Mesothelial cell of epicardium (in vitro differentiated cells): ENCODE measurements at regions not wholly inside any gene's neighbourhood (a gene's known extent, or its start where the extent isn't known, plus 50 kb on each side); places are given as distances from the start of the nearest gene placed in this dataset.

Experiments
- DNase-seq, 2 experiments: peaks; one replicate each; pipeline ENCODE4 v3.0.0; 2021; ENCODE audit warnings: low spot score in 2 of 2; ENCODE audit not compliant: unreplicated experiment in 2 of 2
- H3K27ac Mint-ChIP-seq: 2 replicates; pipeline ENCODE4 v1.8.0; 2021; ENCODE audit warnings: mixed read lengths
- H3K27me3 Mint-ChIP-seq: 2 replicates; pipeline ENCODE4 v1.8.0; 2021; ENCODE audit warnings: low read depth, mixed read lengths
- H3K36me3 Mint-ChIP-seq: 2 replicates; pipeline ENCODE4 v1.8.0; 2021; ENCODE audit warnings: mixed read lengths
- H3K4me1 Mint-ChIP-seq: 2 replicates; pipeline ENCODE4 v1.8.0; 2021; ENCODE audit warnings: mixed read lengths
- H3K4me3 Mint-ChIP-seq: 2 replicates; pipeline ENCODE4 v1.8.0; 2021; ENCODE audit warnings: mild to moderate bottlenecking, moderate library complexity, mixed read lengths
- H3K9me3 Mint-ChIP-seq: 2 replicates; pipeline ENCODE4 v1.8.0; 2021; ENCODE audit warnings: mixed read lengths
- CTCF ChIP-seq: fragments of 200-600 bp; sonication (generic); IDR thresholded peaks from one replicate; pipeline ENCODE4 v1.5.0; 2021; ENCODE audit warnings: antibody characterized with exemption; ENCODE audit not compliant: unreplicated experiment

- Mint-ChIP-seq H3K36me3 (no peaks in the 10 kb centered on the region), H3K27me3 (peaks cover 7% of the 10 kb centered on the region), H3K27ac (no peak overlapping the region), H3K4me3 (no peak overlapping the region), H3K4me1 (no peaks in the 10 kb centered on the region), H3K9me3 (peaks cover 7% of the 10 kb centered on the region)
- no peak for TF ChIP-seq CTCF
- no peak for DNase-seq
These were observed 367.4 kb downstream of the MID1IP1 start for GRCh38 chrX:39168609-39169008.

DNA sequence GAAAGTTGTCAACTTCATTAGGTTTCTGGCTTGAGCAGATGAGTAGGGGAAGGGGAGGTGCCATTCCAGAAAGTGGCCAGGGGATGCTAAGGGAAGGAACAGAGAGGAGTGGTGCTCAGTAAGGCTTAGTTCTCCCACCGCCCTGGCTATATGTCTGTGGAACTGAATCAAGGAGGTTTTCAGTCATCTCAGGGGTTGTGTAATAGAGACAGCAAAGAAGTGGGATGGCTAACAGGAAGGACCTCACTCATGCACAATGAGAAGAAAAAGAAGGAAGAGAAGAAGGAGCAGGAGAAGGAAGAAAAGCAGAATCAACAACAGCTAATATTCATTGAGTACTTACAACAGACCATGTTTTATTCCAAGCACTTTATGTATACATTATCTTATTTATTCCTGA is 368.7 kb downstream of the MID1IP1 start:
- Mint-ChIP-seq H3K36me3 (no peaks in the 10 kb centered on the region), H3K27ac (no peak overlapping the region), H3K4me3 (no peak overlapping the region), H3K4me1 (peaks cover 8% of the 10 kb centered on the region), H3K27me3 (peaks cover 2% of the 10 kb centered on the region), H3K9me3 (peaks cover 10% of the 10 kb centered on the region)
- no peak for TF ChIP-seq CTCF
- no peak for DNase-seq

DNA sequence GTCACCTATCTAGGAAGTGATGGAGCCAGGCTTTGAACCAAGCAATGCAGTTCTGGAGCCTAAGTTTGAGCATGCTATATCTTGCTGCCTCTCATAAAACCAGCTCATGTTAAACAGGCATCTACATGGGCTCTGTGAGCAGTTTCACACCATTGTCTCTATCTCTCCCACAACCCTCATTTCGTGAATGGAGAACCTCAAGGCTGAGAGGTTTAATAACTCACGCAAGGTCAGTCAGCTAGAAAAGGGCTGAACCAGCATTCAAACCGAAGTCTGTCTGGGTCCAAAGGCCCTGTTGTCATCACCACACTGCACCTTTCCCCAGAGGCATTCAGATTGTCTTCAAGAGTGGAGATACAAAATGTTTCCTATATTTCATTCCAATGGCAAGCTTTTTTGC is 369.2 kb downstream of the MID1IP1 start:
- Mint-ChIP-seq H3K36me3 (no peaks in the 10 kb centered on the region), H3K27me3 (no peaks in the 10 kb centered on the region), H3K27ac (no peak overlapping the region), H3K4me3 (no peak overlapping the region), H3K4me1 (peaks cover 11% of the 10 kb centered on the region), H3K9me3 (peaks cover 10% of the 10 kb centered on the region)
- TF ChIP-seq CTCF = no peak
- DNase-seq = no peak

GRCh38 chrX:39171686-39172085 is 370.4 kb downstream of the MID1IP1 start:
- no peaks in the 10 kb centered on the region for H3K27me3 Mint-ChIP-seq
- no peak for DNase-seq
- no peak overlapping the region for H3K4me3 Mint-ChIP-seq
- peaks cover 10% of the 10 kb centered on the region for H3K9me3 Mint-ChIP-seq
- TF ChIP-seq CTCF = no peak
- H3K36me3 Mint-ChIP-seq = no peaks in the 10 kb centered on the region
- H3K27ac Mint-ChIP-seq = no peak overlapping the region
- H3K4me1 Mint-ChIP-seq = peaks cover 13% of the 10 kb centered on the region

- Mint-ChIP-seq H3K4me1 (peaks cover 13% of the 10 kb centered on the region), H3K36me3 (no peaks in the 10 kb centered on the region), H3K4me3 (no peak overlapping the region), H3K27ac (no peak overlapping the region), H3K9me3 (peaks cover 14% of the 10 kb centered on the region), H3K27me3 (no peaks in the 10 kb centered on the region)
- no peak for TF ChIP-seq CTCF
- no peak for DNase-seq
These were observed 373.0 kb downstream of the MID1IP1 start for GRCh38 chrX:39174241-39174771.
